DOHH2 (cell line): ENCODE measurements at regions not wholly inside any gene's neighbourhood (a gene's known extent, or its start where the extent isn't known, plus 50 kb on each side); places are given as distances from the start of the nearest gene placed in this dataset.

Experiments used
- EZH2phosphoT487 ChIP-seq: fragments of 200-600 bp; sonication (generic); IDR thresholded peaks from 2 replicates; pipeline ENCODE4 v1.6.1; 2017; ENCODE audit warnings: borderline replicate concordance, mild to moderate bottlenecking, antibody characterized with exemption, low read length, moderate library complexity, mixed read lengths
- TF ChIP-seq, protein P1 (sequence below): fragments of 200-600 bp; sonication (generic); IDR thresholded peaks from one replicate; pipeline ENCODE4 v1.5.1; 2014; ENCODE audit warnings: antibody characterized with exemption, mild to moderate bottlenecking, low read depth, low read length; ENCODE audit not compliant: poor library complexity, severe bottlenecking

DNA sequence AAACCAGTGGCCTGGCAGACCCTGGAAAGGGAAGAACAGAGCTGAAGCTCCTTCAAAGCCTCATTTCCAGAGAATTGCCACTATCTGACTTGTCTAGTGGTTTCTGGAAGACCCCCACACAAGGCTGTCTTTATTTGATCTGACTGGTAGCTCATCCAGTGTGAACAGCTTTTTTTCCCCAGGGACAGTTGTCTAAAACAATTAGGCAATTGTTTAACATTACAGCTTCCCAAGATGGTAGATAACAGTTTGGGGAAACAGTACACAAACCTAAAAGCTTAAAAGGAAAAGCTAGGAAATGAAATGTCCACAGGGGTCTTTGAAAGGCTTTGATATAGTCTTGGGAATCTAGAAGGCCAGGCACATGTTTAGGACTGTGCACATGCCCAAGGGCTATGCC lies 203.4 kb upstream of the CTBP2 start:
- TF ChIP-seq, protein P1, sequence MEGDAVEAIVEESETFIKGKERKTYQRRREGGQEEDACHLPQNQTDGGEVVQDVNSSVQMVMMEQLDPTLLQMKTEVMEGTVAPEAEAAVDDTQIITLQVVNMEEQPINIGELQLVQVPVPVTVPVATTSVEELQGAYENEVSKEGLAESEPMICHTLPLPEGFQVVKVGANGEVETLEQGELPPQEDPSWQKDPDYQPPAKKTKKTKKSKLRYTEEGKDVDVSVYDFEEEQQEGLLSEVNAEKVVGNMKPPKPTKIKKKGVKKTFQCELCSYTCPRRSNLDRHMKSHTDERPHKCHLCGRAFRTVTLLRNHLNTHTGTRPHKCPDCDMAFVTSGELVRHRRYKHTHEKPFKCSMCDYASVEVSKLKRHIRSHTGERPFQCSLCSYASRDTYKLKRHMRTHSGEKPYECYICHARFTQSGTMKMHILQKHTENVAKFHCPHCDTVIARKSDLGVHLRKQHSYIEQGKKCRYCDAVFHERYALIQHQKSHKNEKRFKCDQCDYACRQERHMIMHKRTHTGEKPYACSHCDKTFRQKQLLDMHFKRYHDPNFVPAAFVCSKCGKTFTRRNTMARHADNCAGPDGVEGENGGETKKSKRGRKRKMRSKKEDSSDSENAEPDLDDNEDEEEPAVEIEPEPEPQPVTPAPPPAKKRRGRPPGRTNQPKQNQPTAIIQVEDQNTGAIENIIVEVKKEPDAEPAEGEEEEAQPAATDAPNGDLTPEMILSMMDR = no peak
- no peak for TF ChIP-seq EZH2phosphoT487
